PC-3 (cell line): ENCODE measurements at regions not wholly inside any gene's neighbourhood (a gene's known extent, or its start where the extent isn't known, plus 50 kb on each side); places are given as distances from the start of the nearest gene placed in this dataset.

Source experiments
- CTCF ChIP-seq: fragments of 300-600 bp; sonication (generic); conservative IDR thresholded peaks from 2 replicates; pipeline ENCODE4 v1.5.1; 2017; ENCODE audit warnings: antibody characterized with exemption, low read depth, mild to moderate bottlenecking, low read length
- EZH2phosphoT487 ChIP-seq: fragments of 300-600 bp; sonication (generic); IDR thresholded peaks from 2 replicates; pipeline ENCODE4 v1.6.1; 2018; ENCODE audit warnings: mild to moderate bottlenecking, antibody characterized with exemption, low read length, borderline replicate concordance

- TF ChIP-seq CTCF (no peak), EZH2phosphoT487 (no peak)
These were observed 311.2 kb downstream of the LPIN1 start for GRCh38 chr2:12057436-12058166.
